Loucy (cell line): ENCODE measurements at regions not wholly inside any gene's neighbourhood (a gene's known extent, or its start where the extent isn't known, plus 50 kb on each side); places are given as distances from the start of the nearest gene placed in this dataset.

Source experiments
- H2AFZ ChIP-seq: fragments of 200-600 bp; sonication (generic); 2 replicates; pipeline ENCODE4 v1.6.0; 2016; ENCODE audit warnings: antibody characterized with exemption, mild to moderate bottlenecking, low read length, moderate library complexity
- H3F3A ChIP-seq: fragments of 200-600 bp; 2 replicates; pipeline ENCODE4 v1.6.0; 2016; ENCODE audit warnings: antibody characterized with exemption, low read depth, mild to moderate bottlenecking
- H3K27me3 ChIP-seq: fragments of 200-600 bp; sonication (generic); 2 replicates; pipeline ENCODE4 v1.6.1; 2014; ENCODE audit warnings: low read length, mild to moderate bottlenecking; ENCODE audit not compliant: insufficient read depth, poor library complexity, severe bottlenecking
- H3K36me3 ChIP-seq: fragments of 200-600 bp; sonication (generic); 2 replicates; pipeline ENCODE4 v1.6.1; 2016; ENCODE audit warnings: low read length; ENCODE audit not compliant: insufficient read depth
- H3K4me1 ChIP-seq: fragments of 200-600 bp; sonication (generic); 2 replicates; pipeline ENCODE4 v1.5.1; 2014; ENCODE audit warnings: low read length, mild to moderate bottlenecking; ENCODE audit not compliant: insufficient read depth, poor library complexity, severe bottlenecking
- H3K4me2 ChIP-seq: fragments of 200-600 bp; sonication (generic); 2 replicates; pipeline ENCODE4 v1.6.0; 2014; ENCODE audit warnings: antibody characterized with exemption, low read length, low read depth, mild to moderate bottlenecking; ENCODE audit not compliant: poor library complexity, severe bottlenecking
- H3K4me3 ChIP-seq: fragments of 200-600 bp; sonication (generic); 2 replicates; pipeline ENCODE4 v1.5.1; 2014; ENCODE audit warnings: low read length, mild to moderate bottlenecking, mixed read lengths; ENCODE audit not compliant: poor library complexity, severe bottlenecking
- H3K79me2 ChIP-seq: fragments of 200-600 bp; sonication (generic); 2 replicates; pipeline ENCODE4 v1.6.1; 2014; ENCODE audit warnings: low read length; ENCODE audit not compliant: insufficient read depth
- H3K9ac ChIP-seq: fragments of 200-600 bp; sonication (generic); 2 replicates; pipeline ENCODE4 v1.6.0; 2014; ENCODE audit warnings: mild to moderate bottlenecking, low read depth, low read length, moderate library complexity; ENCODE audit not compliant: poor library complexity, severe bottlenecking
- H3K9me2 ChIP-seq: fragments of 200-600 bp; sonication (generic); replicated peaks from 2 replicates; pipeline ENCODE4 v1.6.1; 2016; ENCODE audit warnings: low read depth, low read length, mixed read lengths
- H3K9me3 ChIP-seq: fragments of 200-600 bp; sonication (generic); 2 replicates; pipeline ENCODE4 v1.6.1; 2014; ENCODE audit warnings: mild to moderate bottlenecking, antibody characterized with exemption, low read length, low read depth; ENCODE audit not compliant: insufficient read depth
- H4K20me1 ChIP-seq: fragments of 200-600 bp; sonication (generic); 2 replicates; pipeline ENCODE4 v1.6.0; 2014; ENCODE audit warnings: antibody characterized with exemption, low read length, mild to moderate bottlenecking; ENCODE audit not compliant: insufficient read depth, poor library complexity, severe bottlenecking
- EZH2phosphoT487 ChIP-seq: fragments of 200-600 bp; IDR thresholded peaks from 2 replicates; pipeline ENCODE4 v1.6.1; 2018; ENCODE audit warnings: antibody characterized with exemption, mild to moderate bottlenecking, moderate library complexity, borderline replicate concordance
- TF ChIP-seq, protein P1 (sequence below): fragments of 200-600 bp; sonication (generic); conservative IDR thresholded peaks from 2 replicates; pipeline ENCODE4 v1.5.1; 2014; ENCODE audit warnings: mild to moderate bottlenecking, antibody characterized with exemption, low read length

DNA sequence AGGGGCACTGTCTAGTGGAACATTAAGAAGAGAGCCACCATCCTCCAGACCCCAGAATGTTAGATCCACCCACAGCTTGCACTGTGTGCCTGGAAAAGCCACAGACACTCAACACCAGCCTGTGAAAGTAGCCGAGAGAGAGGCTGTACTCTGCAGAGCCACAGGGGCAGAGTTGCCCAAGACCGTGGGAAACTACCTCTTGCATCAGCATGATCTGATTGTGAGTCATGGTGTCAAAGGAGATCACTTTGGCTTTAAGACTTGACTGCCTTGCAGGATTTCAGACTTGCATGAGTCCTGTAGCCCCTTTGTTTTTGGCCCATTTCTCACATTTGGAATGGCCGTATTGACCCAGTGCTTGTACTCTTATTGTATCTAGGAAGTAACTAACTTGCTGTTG lies 115.9 kb upstream of the CCDC179 start:
- Histone ChIP-seq H3K4me2 (no peak overlapping the region), H3K9me3 (no peaks in the 10 kb centered on the region), H4K20me1 (no peaks in the 10 kb centered on the region), H3K9ac (no peak overlapping the region), H3K79me2 (no peaks in the 10 kb centered on the region), H3K4me3 (no peak overlapping the region), H3K9me2 (no peaks in the 10 kb centered on the region), H2AFZ (no peak overlapping the region), H3K4me1 (no peaks in the 10 kb centered on the region), H3K36me3 (no peaks in the 10 kb centered on the region), H3F3A (no peaks in the 10 kb centered on the region), H3K27me3 (no peaks in the 10 kb centered on the region)
- TF ChIP-seq, protein P1, sequence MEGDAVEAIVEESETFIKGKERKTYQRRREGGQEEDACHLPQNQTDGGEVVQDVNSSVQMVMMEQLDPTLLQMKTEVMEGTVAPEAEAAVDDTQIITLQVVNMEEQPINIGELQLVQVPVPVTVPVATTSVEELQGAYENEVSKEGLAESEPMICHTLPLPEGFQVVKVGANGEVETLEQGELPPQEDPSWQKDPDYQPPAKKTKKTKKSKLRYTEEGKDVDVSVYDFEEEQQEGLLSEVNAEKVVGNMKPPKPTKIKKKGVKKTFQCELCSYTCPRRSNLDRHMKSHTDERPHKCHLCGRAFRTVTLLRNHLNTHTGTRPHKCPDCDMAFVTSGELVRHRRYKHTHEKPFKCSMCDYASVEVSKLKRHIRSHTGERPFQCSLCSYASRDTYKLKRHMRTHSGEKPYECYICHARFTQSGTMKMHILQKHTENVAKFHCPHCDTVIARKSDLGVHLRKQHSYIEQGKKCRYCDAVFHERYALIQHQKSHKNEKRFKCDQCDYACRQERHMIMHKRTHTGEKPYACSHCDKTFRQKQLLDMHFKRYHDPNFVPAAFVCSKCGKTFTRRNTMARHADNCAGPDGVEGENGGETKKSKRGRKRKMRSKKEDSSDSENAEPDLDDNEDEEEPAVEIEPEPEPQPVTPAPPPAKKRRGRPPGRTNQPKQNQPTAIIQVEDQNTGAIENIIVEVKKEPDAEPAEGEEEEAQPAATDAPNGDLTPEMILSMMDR: no peak
- no peak for TF ChIP-seq EZH2phosphoT487

DNA sequence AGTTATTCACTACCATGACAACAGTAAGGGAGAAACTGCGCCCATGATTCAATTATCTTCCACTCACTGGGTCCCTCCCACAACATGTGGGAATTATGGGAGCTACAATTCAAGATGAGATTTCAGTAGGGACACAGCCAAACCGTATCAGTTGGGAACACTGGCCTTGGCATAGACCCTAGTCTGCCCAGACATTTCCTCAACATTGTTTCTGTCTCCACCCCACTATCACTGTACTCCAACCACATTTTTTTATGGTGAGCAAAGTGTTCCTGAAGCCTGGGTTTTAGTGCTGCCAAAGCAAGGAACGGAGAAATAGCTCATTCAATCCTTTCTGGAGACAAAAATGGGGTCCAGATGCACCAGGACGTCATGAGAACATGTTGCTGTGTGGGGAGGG lies 122.6 kb upstream of the CCDC179 start:
- H3K36me3 ChIP-seq: no peaks in the 10 kb centered on the region
- H3K9me3 ChIP-seq: no peaks in the 10 kb centered on the region; the same call in 1 of the 2 replicates
- no peaks in the 10 kb centered on the region for H3K9me2 ChIP-seq

DNA sequence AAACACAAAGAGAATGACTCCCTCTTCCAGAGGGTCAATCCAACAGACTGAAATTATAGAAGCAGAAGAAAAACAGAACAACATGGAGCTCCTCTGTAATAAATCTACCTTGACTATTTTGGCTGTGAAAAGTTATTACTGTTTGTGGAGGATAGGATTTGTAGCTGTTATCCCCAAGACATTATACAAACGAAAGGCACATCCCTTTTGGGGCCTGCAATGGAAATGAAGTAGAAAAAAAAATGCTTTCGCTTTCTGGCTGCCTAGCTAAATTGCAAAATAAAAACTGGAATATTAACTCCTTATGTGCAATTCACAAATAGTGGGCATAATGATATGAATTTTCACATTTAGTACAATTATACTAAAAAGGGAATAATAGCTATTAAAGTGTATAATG lies 123.8 kb upstream of the CCDC179 start:
- Histone ChIP-seq H4K20me1 (no peaks in the 10 kb centered on the region), H3K9me2 (no peaks in the 10 kb centered on the region), H3K79me2 (no peaks in the 10 kb centered on the region), H3K36me3 (no peaks in the 10 kb centered on the region), H3K27me3 (no peaks in the 10 kb centered on the region), H3F3A (no peaks in the 10 kb centered on the region), H3K9me3 (no peaks in the 10 kb centered on the region; the same call in 1 of the 2 replicates), H3K9ac (no peak overlapping the region), H3K4me2 (no peak overlapping the region), H3K4me3 (no peak overlapping the region), H3K4me1 (no peaks in the 10 kb centered on the region), H2AFZ (no peak overlapping the region)
- no peak for TF ChIP-seq EZH2phosphoT487
- TF ChIP-seq, protein P1: no peak

More for the DNA sequence above, 122.6 kb upstream of the CCDC179 start:
- TF ChIP-seq EZH2phosphoT487: no peak
- TF ChIP-seq, protein P1: no peak
- no peaks in the 10 kb centered on the region for H4K20me1 ChIP-seq
- H3K4me1 ChIP-seq: no peaks in the 10 kb centered on the region
- no peaks in the 10 kb centered on the region for H3F3A ChIP-seq
- H3K9ac ChIP-seq: no peak overlapping the region
- H3K79me2 ChIP-seq: no peaks in the 10 kb centered on the region
- no peak overlapping the region for H3K4me2 ChIP-seq
- H2AFZ ChIP-seq: no peak overlapping the region
- no peaks in the 10 kb centered on the region for H3K27me3 ChIP-seq
- H3K4me3 ChIP-seq: no peak overlapping the region
